CD4-positive, alpha-beta T cell treated with Interleukin-12 subunit alpha and Interleukin-12 subunit beta, for 1 hour (primary cell): ENCODE measurements at regions not wholly inside any gene's neighbourhood (a gene's known extent, or its start where the extent isn't known, plus 50 kb on each side); places are given as distances from the start of the nearest gene placed in this dataset.
"Not testable (repeated sequence)": the region's sequence is repeated elsewhere in the genome, so short reads cannot be mapped to it uniquely, and the experiment has no call there.

ENCODE experiments used
- DNase-seq: peaks from one replicate; pipeline ENCODE4 v3.0.0-alpha.2; 2020

- no peak for DNase-seq
These were observed 1131.8 kb downstream of the PCDH7 start for GRCh38 chr4:31851946-31852345.

GRCh38 chr4:31877429-31877828 is 1157.3 kb downstream of the PCDH7 start:
- DNase-seq, result no peak

- DNase-seq, result not testable (repeated sequence)
These were observed 1160.7 kb downstream of the PCDH7 start for GRCh38 chr4:31880837-31881236.

GRCh38 chr4:31896349-31896748 is 1176.2 kb downstream of the PCDH7 start:
- no peak for DNase-seq

- no peak for DNase-seq
These were observed 1185.2 kb downstream of the PCDH7 start for GRCh38 chr4:31905363-31905762.

GRCh38 chr4:31908261-31908660 is 1188.1 kb downstream of the PCDH7 start:
- no peak for DNase-seq

GRCh38 chr4:31917334-31917733 is 1197.2 kb downstream of the PCDH7 start:
- DNase-seq, result no peak

GRCh38 chr4:31918891-31919290 is 1198.7 kb downstream of the PCDH7 start:
- no peak for DNase-seq

GRCh38 chr4:31923634-31924033 is 1203.5 kb downstream of the PCDH7 start:
- DNase-seq, result no peak

GRCh38 chr4:31929676-31930345 is 1209.6 kb downstream of the PCDH7 start:
- DNase-seq, result no peak

GRCh38 chr4:31946456-31946855 is 1226.3 kb downstream of the PCDH7 start:
- no peak for DNase-seq

GRCh38 chr4:31947101-31947500 is 1226.9 kb downstream of the PCDH7 start:
- no peak for DNase-seq

GRCh38 chr4:31949045-31949444 is 1228.9 kb downstream of the PCDH7 start:
- DNase-seq, result no peak

GRCh38 chr4:31955346-31955745 is 1235.2 kb downstream of the PCDH7 start:
- no peak for DNase-seq

GRCh38 chr4:31959972-31960371 is 1239.8 kb downstream of the PCDH7 start:
- DNase-seq, result no peak

GRCh38 chr4:31964685-31965084 is 1244.5 kb downstream of the PCDH7 start:
- DNase-seq, result no peak

GRCh38 chr4:31968842-31969241 is 1248.7 kb downstream of the PCDH7 start:
- DNase-seq, result no peak

GRCh38 chr4:31974490-31975002 is 1254.4 kb downstream of the PCDH7 start:
- no peak for DNase-seq

- DNase-seq, result no peak
These were observed 1259.8 kb downstream of the PCDH7 start for GRCh38 chr4:31979988-31980387.

GRCh38 chr4:31983246-31983645 is 1263.1 kb downstream of the PCDH7 start:
- DNase-seq, result no peak

- DNase-seq, result no peak
These were observed 1263.5 kb downstream of the PCDH7 start for GRCh38 chr4:31983677-31984076.

GRCh38 chr4:31984872-31985271 is 1264.7 kb downstream of the PCDH7 start:
- DNase-seq, result no peak

GRCh38 chr4:31995943-31996901 is 1276.1 kb downstream of the PCDH7 start:
- no peak for DNase-seq

- no peak for DNase-seq
These were observed 1278.6 kb downstream of the PCDH7 start for GRCh38 chr4:31998807-31999206.
